WTC11 (cell line): ENCODE measurements at regions not wholly inside any gene's neighbourhood (a gene's known extent, or its start where the extent isn't known, plus 50 kb on each side); places are given as distances from the start of the nearest gene placed in this dataset.

Source experiments
- CREB1 ChIP-seq: sonication (generic); formaldehyde crosslinking; IDR thresholded peaks from 2 replicates; pipeline ENCODE4 v1.8.0; 2023; ENCODE audit warnings: mild to moderate bottlenecking, missing genetic modification reagents
- FOXP1 ChIP-seq: sonication (generic); formaldehyde crosslinking; IDR thresholded peaks from 2 replicates; pipeline ENCODE4 v1.8.0; 2022; ENCODE audit warnings: missing genetic modification reagents, mild to moderate bottlenecking, moderate library complexity, borderline replicate concordance
- MAX ChIP-seq: sonication (generic); formaldehyde crosslinking; IDR thresholded peaks from 2 replicates; pipeline ENCODE4 v1.8.0; 2022; ENCODE audit warnings: mild to moderate bottlenecking, missing genetic modification reagents
- RELA ChIP-seq: sonication (generic); formaldehyde crosslinking; IDR thresholded peaks from 2 replicates; pipeline ENCODE4 v1.8.1; 2022; ENCODE audit warnings: missing genetic modification reagents, mild to moderate bottlenecking, borderline replicate concordance
- SP1 ChIP-seq: sonication (generic); formaldehyde crosslinking; conservative IDR thresholded peaks from 2 replicates; pipeline ENCODE4 v1.8.1; 2022; ENCODE audit warnings: missing genetic modification reagents
- TEAD4 ChIP-seq: sonication (generic); formaldehyde crosslinking; IDR thresholded peaks from 2 replicates; pipeline ENCODE4 v1.8.0; 2022; ENCODE audit warnings: mild to moderate bottlenecking, missing genetic modification reagents
- ZNF423 ChIP-seq: fragments of 250-450 bp; sonication (Bioruptor Pico); IDR thresholded peaks from 2 replicates; pipeline ENCODE4 v2.1.2; 2022; ENCODE audit warnings: mild to moderate bottlenecking, moderate library complexity
- TF ChIP-seq, protein P1 (sequence below): fragments of 200-600 bp; IDR thresholded peaks from 2 replicates; pipeline ENCODE4 v1.8.0; 2022; ENCODE audit warnings: antibody characterized with exemption

GRCh38 chr9:126125177-126125576, 201.5 kb upstream of the MVB12B start:
- TF ChIP-seq SP1: no peak
- TF ChIP-seq RELA (CRISPR knock-in tag): no peak
- TF ChIP-seq CREB1 (CRISPR knock-in tag): no peak
- TF ChIP-seq, protein P1, sequence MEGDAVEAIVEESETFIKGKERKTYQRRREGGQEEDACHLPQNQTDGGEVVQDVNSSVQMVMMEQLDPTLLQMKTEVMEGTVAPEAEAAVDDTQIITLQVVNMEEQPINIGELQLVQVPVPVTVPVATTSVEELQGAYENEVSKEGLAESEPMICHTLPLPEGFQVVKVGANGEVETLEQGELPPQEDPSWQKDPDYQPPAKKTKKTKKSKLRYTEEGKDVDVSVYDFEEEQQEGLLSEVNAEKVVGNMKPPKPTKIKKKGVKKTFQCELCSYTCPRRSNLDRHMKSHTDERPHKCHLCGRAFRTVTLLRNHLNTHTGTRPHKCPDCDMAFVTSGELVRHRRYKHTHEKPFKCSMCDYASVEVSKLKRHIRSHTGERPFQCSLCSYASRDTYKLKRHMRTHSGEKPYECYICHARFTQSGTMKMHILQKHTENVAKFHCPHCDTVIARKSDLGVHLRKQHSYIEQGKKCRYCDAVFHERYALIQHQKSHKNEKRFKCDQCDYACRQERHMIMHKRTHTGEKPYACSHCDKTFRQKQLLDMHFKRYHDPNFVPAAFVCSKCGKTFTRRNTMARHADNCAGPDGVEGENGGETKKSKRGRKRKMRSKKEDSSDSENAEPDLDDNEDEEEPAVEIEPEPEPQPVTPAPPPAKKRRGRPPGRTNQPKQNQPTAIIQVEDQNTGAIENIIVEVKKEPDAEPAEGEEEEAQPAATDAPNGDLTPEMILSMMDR: no peak
- no peak for TF ChIP-seq ZNF423
- TF ChIP-seq FOXP1: no peak
- no peak for TF ChIP-seq TEAD4 (CRISPR knock-in tag)
- TF ChIP-seq MAX: no peak
